ENCODE measurements at regions not wholly inside any gene's neighbourhood (a gene's known extent, or its start where the extent isn't known, plus 50 kb on each side); places are given as distances from the start of the nearest gene placed in this dataset.

GRCh38 chr16:85994492-85995490, 95.8 kb downstream of the IRF8 start:
- Histone ChIP-seq H3K4me1 (ENCODE audit: control insufficient read depth, low read length) (peaks cover 100% of the 10 kb centered on the region), H4K20me1 (ENCODE audit: control insufficient read depth, insufficient read depth, low read depth, low read length) (no peaks in the 10 kb centered on the region), H3K4me2 (ENCODE audit: low read length) (peak overlapping the region; percentile 72), H3K9me2 (replicated peaks; ENCODE audit: control insufficient read depth, low read length) (no peaks in the 10 kb centered on the region), H3F3A (ENCODE audit: control insufficient read depth, insufficient read depth) (peaks cover 51% of the 10 kb centered on the region), H3K4me3 (ENCODE audit: low read length) (peak overlapping the region; percentile 58), H3K9me3 (ENCODE audit: control insufficient read depth, insufficient read depth, low read length) (peaks cover 3% of the 10 kb centered on the region; the same call in 1 of the 2 replicates), H3K27ac (ENCODE audit: low read depth, low read length) (peak overlapping the region; percentile 95), H3K27me3 (ENCODE audit: control insufficient read depth, low read length) (no peaks in the 10 kb centered on the region), H3K36me3 (ENCODE audit: control insufficient read depth, low read length) (no peaks in the 10 kb centered on the region), H3K79me2 (ENCODE audit: control insufficient read depth, low read length) (no peaks in the 10 kb centered on the region)
- no peak for TF ChIP-seq CTCF (IDR thresholded peaks at IDR 0.05; ENCODE audit: low read depth, low read length, poor library complexity, severe bottlenecking)
- TF ChIP-seq EZH2phosphoT487 (IDR thresholded peaks at IDR 0.05; ENCODE audit: borderline replicate concordance, low read length) = no peak

GRCh38 chr16:85995541-85996423, 96.8 kb downstream of the IRF8 start:
- no peaks in the 10 kb centered on the region for H4K20me1 ChIP-seq (ENCODE audit: control insufficient read depth, insufficient read depth, low read depth, low read length)
- H3K79me2 ChIP-seq (ENCODE audit: control insufficient read depth, low read length) = no peaks in the 10 kb centered on the region
- H3K4me3 ChIP-seq (ENCODE audit: low read length) = peak overlapping the region; percentile 58
- no peaks in the 10 kb centered on the region for H3K9me2 ChIP-seq (replicated peaks; ENCODE audit: control insufficient read depth, low read length)
- H3K9me3 ChIP-seq (ENCODE audit: control insufficient read depth, insufficient read depth, low read length) = peaks cover 4% of the 10 kb centered on the region; the same call in 1 of the 2 replicates
- H3K36me3 ChIP-seq (ENCODE audit: control insufficient read depth, low read length) = no peaks in the 10 kb centered on the region
- peak overlapping the region; percentile 95 for H3K27ac ChIP-seq (ENCODE audit: low read depth, low read length)
- H3K4me2 ChIP-seq (ENCODE audit: low read length) = peak overlapping the region; percentile 72
- H3K27me3 ChIP-seq (ENCODE audit: control insufficient read depth, low read length) = no peaks in the 10 kb centered on the region
- peaks cover 42% of the 10 kb centered on the region for H3F3A ChIP-seq (ENCODE audit: control insufficient read depth, insufficient read depth)
- TF ChIP-seq CTCF (IDR thresholded peaks at IDR 0.05; ENCODE audit: low read depth, low read length, poor library complexity, severe bottlenecking) = no peak
- peaks cover 100% of the 10 kb centered on the region for H3K4me1 ChIP-seq (ENCODE audit: control insufficient read depth, low read length)

GRCh38 chr16:85996843-85997242, 97.9 kb downstream of the IRF8 start:
- no peak for TF ChIP-seq EZH2phosphoT487 (IDR thresholded peaks at IDR 0.05; ENCODE audit: borderline replicate concordance, low read length)
- TF ChIP-seq CTCF (IDR thresholded peaks at IDR 0.05; ENCODE audit: low read depth, low read length, poor library complexity, severe bottlenecking) = no peak
- Histone ChIP-seq H3K4me1 (ENCODE audit: control insufficient read depth, low read length) (peaks cover 100% of the 10 kb centered on the region), H4K20me1 (ENCODE audit: control insufficient read depth, insufficient read depth, low read depth, low read length) (no peaks in the 10 kb centered on the region), H3K9me3 (ENCODE audit: control insufficient read depth, insufficient read depth, low read length) (peaks cover 4% of the 10 kb centered on the region; the same call in 1 of the 2 replicates), H3K4me2 (ENCODE audit: low read length) (peak overlapping the region; percentile 72), H3K36me3 (ENCODE audit: control insufficient read depth, low read length) (no peaks in the 10 kb centered on the region), H3F3A (ENCODE audit: control insufficient read depth, insufficient read depth) (peaks cover 46% of the 10 kb centered on the region), H3K4me3 (ENCODE audit: low read length) (peak overlapping the region; percentile 58), H3K79me2 (ENCODE audit: control insufficient read depth, low read length) (no peaks in the 10 kb centered on the region), H3K27me3 (ENCODE audit: control insufficient read depth, low read length) (no peaks in the 10 kb centered on the region), H3K27ac (ENCODE audit: low read depth, low read length) (peak overlapping the region; percentile 95), H3K9me2 (replicated peaks; ENCODE audit: control insufficient read depth, low read length) (no peaks in the 10 kb centered on the region)

Measured in DOHH2 (cell line).